ENCODE measurements at regions not wholly inside any gene's neighbourhood (a gene's known extent, or its start where the extent isn't known, plus 50 kb on each side); places are given as distances from the start of the nearest gene placed in this dataset.

DNA sequence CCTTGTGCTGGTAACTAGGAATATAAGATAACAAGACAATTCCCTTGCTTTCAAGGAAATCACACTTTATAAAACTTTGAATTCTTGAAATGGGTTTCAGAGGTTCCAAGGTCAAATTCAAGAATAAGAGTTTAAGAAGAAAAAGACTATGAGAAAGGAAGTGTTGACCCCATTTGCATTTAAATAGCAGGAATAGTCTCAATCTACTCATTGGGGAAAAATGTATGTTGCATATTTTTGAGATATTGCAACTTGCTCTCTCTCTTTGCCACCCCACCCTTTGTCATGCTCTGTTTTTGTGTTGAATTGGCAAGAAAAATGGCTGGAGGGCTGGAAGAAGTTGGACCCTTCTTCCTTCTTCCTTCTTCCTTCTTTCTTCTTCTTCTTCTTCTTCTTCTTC lies 699.2 kb downstream of the TUSC7 start:
- H3K4me3 ChIP-seq (ENCODE audit: low read depth, low read length) = no peak overlapping the region

DNA sequence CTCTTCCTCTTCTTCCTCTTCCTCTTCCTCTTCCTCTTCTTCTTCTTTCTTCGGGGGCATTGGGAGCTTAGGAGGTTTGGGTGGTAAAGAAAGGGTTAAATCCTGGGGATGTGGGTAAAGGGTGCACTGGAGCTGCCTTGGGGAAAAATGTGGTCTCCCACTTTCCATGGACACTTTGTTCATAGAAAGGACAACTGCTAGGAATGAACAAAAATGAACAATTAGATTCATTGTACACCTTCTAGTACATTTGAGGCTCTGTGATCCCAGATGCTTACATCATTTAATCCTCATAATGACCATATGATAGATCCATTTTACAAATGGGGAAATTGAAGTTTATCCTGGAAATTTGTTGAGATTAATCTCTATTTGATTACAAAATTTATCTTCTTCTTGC lies 699.7 kb downstream of the TUSC7 start:
- H3K4me2 ChIP-seq (ENCODE audit: low read length) = no peak overlapping the region
- no peak overlapping the region for H3K18ac ChIP-seq (ENCODE audit: low read length)
- H3K4me3 ChIP-seq (ENCODE audit: low read depth, low read length) = no peak overlapping the region
- no peak overlapping the region for H2AFZ ChIP-seq (ENCODE audit: insufficient read depth, low read length, poor library complexity)
- no peak overlapping the region for H3K14ac ChIP-seq (ENCODE audit: low read length)
- WGBS (ENCODE audit: extremely low coverage, insufficient coverage, insufficient read length) = no CpG with 5 or more reads among the region's 1 CpG
- no peaks in the 10 kb centered on the region for H3K4me1 ChIP-seq (ENCODE audit: control insufficient read depth in 1 of 2, insufficient read depth in 2 of 2, low read length in 2 of 2)
- no peak overlapping the region for H3K4ac ChIP-seq (ENCODE audit: low read depth, low read length)
- no peak overlapping the region for H3K9ac ChIP-seq (ENCODE audit: low read length)
- H2AK5ac ChIP-seq (ENCODE audit: low read length) = no peak overlapping the region
- no peak overlapping the region for H2BK12ac ChIP-seq (ENCODE audit: low read length)
- no peak overlapping the region for H4K8ac ChIP-seq (ENCODE audit: low read depth, low read length)
- no peak overlapping the region for H2BK120ac ChIP-seq (ENCODE audit: insufficient read depth, low read length, poor library complexity)
- H3K36me3 ChIP-seq (ENCODE audit: control insufficient read depth in 1 of 2, insufficient read depth in 2 of 2, low read length in 2 of 2) = no peaks in the 10 kb centered on the region
- no peaks in the 10 kb centered on the region for H3K9me3 ChIP-seq (ENCODE audit: insufficient read depth, low read depth, low read length)
- no peak for DNase-seq
- no peak overlapping the region for H4K12ac ChIP-seq (ENCODE audit: low read depth, low read length)
- H3K23ac ChIP-seq (ENCODE audit: low read length) = no peak overlapping the region
- no peaks in the 10 kb centered on the region for H3K27me3 ChIP-seq (ENCODE audit: insufficient read depth, low read length)
- H2BK5ac ChIP-seq (ENCODE audit: low read depth, low read length, poor library complexity) = no peak overlapping the region
- H3K27ac ChIP-seq (ENCODE audit: low read depth, low read length) = no peak overlapping the region
- H3K79me1 ChIP-seq (ENCODE audit: low read length) = no peaks in the 10 kb centered on the region
- no peak overlapping the region for H4K91ac ChIP-seq (ENCODE audit: low read depth, low read length)
- no peaks in the 10 kb centered on the region for H3K79me2 ChIP-seq (ENCODE audit: control insufficient read depth, insufficient read depth, low read length, poor library complexity)

More for the DNA sequence above, 699.2 kb downstream of the TUSC7 start:
- no peak overlapping the region for H3K9ac ChIP-seq (ENCODE audit: low read length)
- H2BK120ac ChIP-seq (ENCODE audit: insufficient read depth, low read length, poor library complexity) = no peak overlapping the region
- no peak overlapping the region for H3K4ac ChIP-seq (ENCODE audit: low read depth, low read length)
- no peak overlapping the region for H4K12ac ChIP-seq (ENCODE audit: low read depth, low read length)
- H2AFZ ChIP-seq (ENCODE audit: insufficient read depth, low read length, poor library complexity) = no peak overlapping the region
- peak in 1 of 2 donors; percentile 6 for DNase-seq
- H3K36me3 ChIP-seq (ENCODE audit: control insufficient read depth in 1 of 2, insufficient read depth in 2 of 2, low read length in 2 of 2) = no peaks in the 10 kb centered on the region
- no peak overlapping the region for H3K14ac ChIP-seq (ENCODE audit: low read length)
- H2BK12ac ChIP-seq (ENCODE audit: low read length) = no peak overlapping the region
- no peak overlapping the region for H4K8ac ChIP-seq (ENCODE audit: low read depth, low read length)
- no peaks in the 10 kb centered on the region for H3K9me3 ChIP-seq (ENCODE audit: insufficient read depth, low read depth, low read length)
- H3K27ac ChIP-seq (ENCODE audit: low read depth, low read length) = no peak overlapping the region
- no peak overlapping the region for H2AK5ac ChIP-seq (ENCODE audit: low read length)
- H2BK5ac ChIP-seq (ENCODE audit: low read depth, low read length, poor library complexity) = no peak overlapping the region
- H3K18ac ChIP-seq (ENCODE audit: low read length) = no peak overlapping the region
- H3K79me2 ChIP-seq (ENCODE audit: control insufficient read depth, insufficient read depth, low read length, poor library complexity) = no peaks in the 10 kb centered on the region
- no peak overlapping the region for H3K23ac ChIP-seq (ENCODE audit: low read length)
- no peaks in the 10 kb centered on the region for H3K27me3 ChIP-seq (ENCODE audit: insufficient read depth, low read length)
- H3K4me1 ChIP-seq (ENCODE audit: control insufficient read depth in 1 of 2, insufficient read depth in 2 of 2, low read length in 2 of 2) = no peaks in the 10 kb centered on the region
- no peak overlapping the region for H3K4me2 ChIP-seq (ENCODE audit: low read length)
- H4K91ac ChIP-seq (ENCODE audit: low read depth, low read length) = no peak overlapping the region
- no peaks in the 10 kb centered on the region for H3K79me1 ChIP-seq (ENCODE audit: low read length)

DNA sequence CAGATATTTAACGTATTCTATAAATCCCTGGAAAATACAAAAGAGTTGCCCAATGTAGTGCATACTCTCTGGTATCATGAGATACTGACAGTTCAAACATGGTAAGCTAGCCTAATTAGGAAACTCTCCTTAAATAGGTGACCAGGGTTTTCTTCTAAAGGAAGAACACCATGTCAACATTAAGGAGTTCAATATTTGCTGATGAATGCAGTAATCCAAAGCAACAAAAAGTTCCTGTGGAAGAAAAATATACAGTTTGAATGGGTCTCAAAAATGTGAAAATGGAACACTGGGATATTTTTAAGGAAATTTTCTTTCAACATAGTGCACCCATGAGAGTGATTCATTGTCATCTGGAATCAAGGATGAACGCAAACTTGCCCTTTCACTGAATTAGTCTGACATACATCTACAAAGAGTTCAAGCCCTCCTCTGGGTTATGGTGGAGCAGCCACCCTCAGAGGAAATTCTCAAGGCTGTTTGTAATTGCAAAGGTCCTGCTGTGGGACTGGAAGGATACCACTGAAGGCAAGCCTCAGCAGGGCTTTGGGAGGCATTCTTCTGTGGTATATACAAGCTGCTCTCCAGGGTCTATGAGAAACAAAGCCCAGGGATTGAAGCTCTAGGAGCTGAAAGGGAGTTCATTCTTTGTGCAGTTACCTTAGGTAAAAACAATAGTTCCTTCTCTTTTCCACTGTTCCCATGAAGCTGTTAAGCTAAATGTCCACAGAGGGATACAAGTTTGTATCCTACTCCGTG lies 700.3 kb downstream of the TUSC7 start:
- no peaks in the 10 kb centered on the region for H3K4me1 ChIP-seq (ENCODE audit: control insufficient read depth in 1 of 2, insufficient read depth in 2 of 2, low read length in 2 of 2)
- no peaks in the 10 kb centered on the region for H3K27me3 ChIP-seq (ENCODE audit: insufficient read depth, low read length)
- no peaks in the 10 kb centered on the region for H3K9me3 ChIP-seq (ENCODE audit: insufficient read depth, low read depth, low read length)
- H2AFZ ChIP-seq (ENCODE audit: insufficient read depth, low read length, poor library complexity) = no peak overlapping the region
- no peak overlapping the region for H2BK12ac ChIP-seq (ENCODE audit: low read length)
- no peaks in the 10 kb centered on the region for H3K79me2 ChIP-seq (ENCODE audit: control insufficient read depth, insufficient read depth, low read length, poor library complexity)
- H4K8ac ChIP-seq (ENCODE audit: low read depth, low read length) = no peak overlapping the region
- H4K91ac ChIP-seq (ENCODE audit: low read depth, low read length) = no peak overlapping the region
- no CpG with 5 or more reads among the region's 3 CpGs for WGBS (ENCODE audit: extremely low coverage, insufficient coverage, insufficient read length)
- no peak overlapping the region for H3K23ac ChIP-seq (ENCODE audit: low read length)
- no peak overlapping the region for H3K14ac ChIP-seq (ENCODE audit: low read length)
- H4K12ac ChIP-seq (ENCODE audit: low read depth, low read length) = no peak overlapping the region
- no peak overlapping the region for H3K18ac ChIP-seq (ENCODE audit: low read length)
- no peaks in the 10 kb centered on the region for H3K36me3 ChIP-seq (ENCODE audit: control insufficient read depth in 1 of 2, insufficient read depth in 2 of 2, low read length in 2 of 2)
- no peak overlapping the region for H2BK5ac ChIP-seq (ENCODE audit: low read depth, low read length, poor library complexity)
- H3K4me2 ChIP-seq (ENCODE audit: low read length) = no peak overlapping the region
- H2AK5ac ChIP-seq (ENCODE audit: low read length) = no peak overlapping the region
- H3K4me3 ChIP-seq (ENCODE audit: low read depth, low read length) = no peak overlapping the region
- H3K79me1 ChIP-seq (ENCODE audit: low read length) = no peaks in the 10 kb centered on the region
- peak in 1 of 2 donors; percentile 4 for DNase-seq
- no peak overlapping the region for H2BK120ac ChIP-seq (ENCODE audit: insufficient read depth, low read length, poor library complexity)
- no peak overlapping the region for H3K4ac ChIP-seq (ENCODE audit: low read depth, low read length)
- no peak overlapping the region for H3K27ac ChIP-seq (ENCODE audit: low read depth, low read length)
- H3K9ac ChIP-seq (ENCODE audit: low read length) = no peak overlapping the region

DNA sequence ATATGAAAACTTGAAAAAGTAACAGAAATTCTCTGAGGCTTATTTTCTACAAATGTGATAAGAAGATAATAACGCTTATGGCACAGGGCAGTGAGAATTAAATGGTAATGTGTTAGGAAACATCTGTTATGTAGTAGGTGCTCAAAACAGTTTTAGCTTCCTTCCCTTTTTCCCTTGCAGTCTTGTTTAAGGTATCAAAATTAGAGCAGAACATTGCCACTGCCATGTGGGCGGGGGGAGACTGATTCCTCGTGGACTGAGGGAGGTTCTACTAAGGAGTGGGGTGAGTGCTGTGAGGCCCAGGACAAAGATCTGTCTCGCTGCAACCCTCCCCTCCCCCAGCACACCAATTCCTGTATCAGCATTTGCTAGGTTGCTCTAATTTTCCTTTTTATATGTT lies 702.4 kb downstream of the TUSC7 start:
- WGBS (ENCODE audit: extremely low coverage, insufficient coverage, insufficient read length) = no CpG with 5 or more reads among the region's 4 CpGs
- peak overlapping the region; percentile 56 for H3K9ac ChIP-seq (ENCODE audit: low read length)
- no peak overlapping the region for H3K4me2 ChIP-seq (ENCODE audit: low read length)
- H2AFZ ChIP-seq (ENCODE audit: insufficient read depth, low read length, poor library complexity) = no peak overlapping the region
- H3K79me1 ChIP-seq (ENCODE audit: low read length) = no peaks in the 10 kb centered on the region
- H2BK5ac ChIP-seq (ENCODE audit: low read depth, low read length, poor library complexity) = no peak overlapping the region
- no peak overlapping the region for H4K91ac ChIP-seq (ENCODE audit: low read depth, low read length)
- no peaks in the 10 kb centered on the region for H3K36me3 ChIP-seq (ENCODE audit: control insufficient read depth in 1 of 2, insufficient read depth in 2 of 2, low read length in 2 of 2)
- no peaks in the 10 kb centered on the region for H3K79me2 ChIP-seq (ENCODE audit: control insufficient read depth, insufficient read depth, low read length, poor library complexity)
- no peaks in the 10 kb centered on the region for H3K27me3 ChIP-seq (ENCODE audit: insufficient read depth, low read length)
- H4K8ac ChIP-seq (ENCODE audit: low read depth, low read length) = no peak overlapping the region
- no peak overlapping the region for H3K27ac ChIP-seq (ENCODE audit: low read depth, low read length)
- no peak overlapping the region for H2BK120ac ChIP-seq (ENCODE audit: insufficient read depth, low read length, poor library complexity)
- H3K4ac ChIP-seq (ENCODE audit: low read depth, low read length) = no peak overlapping the region
- H3K4me1 ChIP-seq (ENCODE audit: control insufficient read depth in 1 of 2, insufficient read depth in 2 of 2, low read length in 2 of 2) = no peaks in the 10 kb centered on the region
- no peak for DNase-seq
- no peak overlapping the region for H3K14ac ChIP-seq (ENCODE audit: low read length)
- H3K18ac ChIP-seq (ENCODE audit: low read length) = no peak overlapping the region
- no peak overlapping the region for H2AK5ac ChIP-seq (ENCODE audit: low read length)
- H4K12ac ChIP-seq (ENCODE audit: low read depth, low read length) = no peak overlapping the region
- H3K9me3 ChIP-seq (ENCODE audit: insufficient read depth, low read depth, low read length) = no peaks in the 10 kb centered on the region
- H3K4me3 ChIP-seq (ENCODE audit: low read depth, low read length) = no peak overlapping the region
- no peak overlapping the region for H2BK12ac ChIP-seq (ENCODE audit: low read length)
- H3K23ac ChIP-seq (ENCODE audit: low read length) = no peak overlapping the region

All from trophoblast cell (in vitro differentiated cells and primary cell).